Calu3 (cell line): ENCODE measurements at regions not wholly inside any gene's neighbourhood (a gene's known extent, or its start where the extent isn't known, plus 50 kb on each side); places are given as distances from the start of the nearest gene placed in this dataset.

Source experiments
- BruUV-seq: library from RNA; stranded (reverse); fragments of 400-500 nt; replicated peaks from 2 replicates; lab custom pipeline; 2021; lab: Mats Ljungman, UMichigan
- CTCF ChIA-PET: fragments of 300-600 bp; sonication (Branson Sonifier 250); formaldehyde crosslinking; loops from one replicate; lab custom pipeline; 2022; ENCODE audit warnings: antibody characterized with exemption; lab: Charles Lee
- DNase-seq: peaks from one replicate; pipeline ENCODE4 v3.0.0; 2022
- H3K27ac Mint-ChIP-seq: one replicate; pipeline ENCODE4 v1.8.0; 2022; ENCODE audit warnings: mixed read lengths; ENCODE audit not compliant: unreplicated experiment
- H3K27me3 Mint-ChIP-seq: one replicate; pipeline ENCODE4 v1.8.0; 2022; ENCODE audit warnings: mixed read lengths; ENCODE audit not compliant: unreplicated experiment
- H3K36me3 Mint-ChIP-seq: one replicate; pipeline ENCODE4 v1.8.0; 2022; ENCODE audit warnings: mild to moderate bottlenecking, moderate library complexity, mixed read lengths; ENCODE audit not compliant: insufficient read depth, unreplicated experiment
- H3K4me1 Mint-ChIP-seq: one replicate; pipeline ENCODE4 v1.8.0; 2022; ENCODE audit warnings: mild to moderate bottlenecking, low read depth, mixed read lengths; ENCODE audit not compliant: unreplicated experiment
- H3K4me3 Mint-ChIP-seq: one replicate; pipeline ENCODE4 v1.8.0; 2022; ENCODE audit warnings: mild to moderate bottlenecking, low read depth, moderate library complexity, mixed read lengths; ENCODE audit not compliant: unreplicated experiment
- H3K9me3 Mint-ChIP-seq: one replicate; pipeline ENCODE4 v1.8.0; 2022; ENCODE audit warnings: low read depth, mixed read lengths; ENCODE audit not compliant: unreplicated experiment
- intact Hi-C: fragments of 100-400 bp; cut with micrococcal nuclease; formaldehyde crosslinking; loops from one replicate; pipeline ENCODE4 v1.10.0; 2022; ENCODE audit not compliant: unreplicated experiment
- TF ChIP-seq, protein P1 (sequence below): fragments of 200-600 bp; IDR thresholded peaks from one replicate; pipeline ENCODE4 v1.8.0; 2022; ENCODE audit warnings: antibody characterized with exemption; ENCODE audit not compliant: unreplicated experiment

DNA sequence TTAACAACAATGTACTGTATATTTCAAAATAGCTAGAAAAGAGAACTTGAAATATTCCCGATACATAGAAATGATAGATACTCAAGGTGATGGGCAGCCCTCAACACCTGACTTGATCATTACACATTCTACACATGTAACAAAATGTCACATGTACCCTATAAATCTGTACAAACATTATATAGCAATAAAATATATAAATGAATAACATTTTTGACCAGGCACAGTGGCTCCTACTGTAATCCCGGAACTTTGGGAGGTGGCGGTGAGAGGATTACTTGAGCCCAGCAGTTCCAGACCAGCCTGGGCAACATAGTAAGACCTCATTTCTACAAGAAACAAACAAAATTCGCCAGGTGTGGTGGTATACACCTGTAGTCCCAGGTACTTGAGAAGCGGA lies 659.5 kb upstream of the NRP1 start:
- Mint-ChIP-seq H3K4me1 (no peaks in the 10 kb centered on the region), H3K36me3 (no peaks in the 10 kb centered on the region), H3K4me3 (no peak overlapping the region), H3K27ac (no peak overlapping the region), H3K27me3 (no peaks in the 10 kb centered on the region), H3K9me3 (peaks cover 2% of the 10 kb centered on the region)
- TF ChIP-seq, protein P1, sequence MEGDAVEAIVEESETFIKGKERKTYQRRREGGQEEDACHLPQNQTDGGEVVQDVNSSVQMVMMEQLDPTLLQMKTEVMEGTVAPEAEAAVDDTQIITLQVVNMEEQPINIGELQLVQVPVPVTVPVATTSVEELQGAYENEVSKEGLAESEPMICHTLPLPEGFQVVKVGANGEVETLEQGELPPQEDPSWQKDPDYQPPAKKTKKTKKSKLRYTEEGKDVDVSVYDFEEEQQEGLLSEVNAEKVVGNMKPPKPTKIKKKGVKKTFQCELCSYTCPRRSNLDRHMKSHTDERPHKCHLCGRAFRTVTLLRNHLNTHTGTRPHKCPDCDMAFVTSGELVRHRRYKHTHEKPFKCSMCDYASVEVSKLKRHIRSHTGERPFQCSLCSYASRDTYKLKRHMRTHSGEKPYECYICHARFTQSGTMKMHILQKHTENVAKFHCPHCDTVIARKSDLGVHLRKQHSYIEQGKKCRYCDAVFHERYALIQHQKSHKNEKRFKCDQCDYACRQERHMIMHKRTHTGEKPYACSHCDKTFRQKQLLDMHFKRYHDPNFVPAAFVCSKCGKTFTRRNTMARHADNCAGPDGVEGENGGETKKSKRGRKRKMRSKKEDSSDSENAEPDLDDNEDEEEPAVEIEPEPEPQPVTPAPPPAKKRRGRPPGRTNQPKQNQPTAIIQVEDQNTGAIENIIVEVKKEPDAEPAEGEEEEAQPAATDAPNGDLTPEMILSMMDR, result no peak
- CTCF ChIA-PET, result no interaction called here
- BruUV-seq, result no TSS peak
- no peak for DNase-seq
- intact Hi-C loops, result no loop called here

DNA sequence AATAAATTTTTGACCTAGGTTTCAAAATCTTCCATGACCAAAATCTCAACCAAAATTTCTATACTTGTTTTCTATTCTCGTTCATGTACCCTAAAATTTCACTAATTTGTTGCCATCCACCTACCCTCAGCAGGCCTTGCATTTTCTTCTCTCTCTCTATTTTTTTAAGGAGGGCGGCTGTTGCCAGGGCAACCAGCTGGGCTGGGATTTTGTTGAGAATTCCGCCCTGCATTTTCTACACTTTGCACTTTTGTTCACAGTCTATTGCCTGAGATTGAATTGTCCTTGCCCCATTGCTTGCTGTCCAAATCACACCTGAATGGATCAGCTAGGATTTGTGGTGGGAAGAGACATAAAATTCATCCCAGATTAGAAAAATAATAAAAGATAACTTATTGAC lies 657.5 kb upstream of the NRP1 start:
- TF ChIP-seq, protein P1, result no peak
- no peak for DNase-seq
- no TSS peak for BruUV-seq

DNA sequence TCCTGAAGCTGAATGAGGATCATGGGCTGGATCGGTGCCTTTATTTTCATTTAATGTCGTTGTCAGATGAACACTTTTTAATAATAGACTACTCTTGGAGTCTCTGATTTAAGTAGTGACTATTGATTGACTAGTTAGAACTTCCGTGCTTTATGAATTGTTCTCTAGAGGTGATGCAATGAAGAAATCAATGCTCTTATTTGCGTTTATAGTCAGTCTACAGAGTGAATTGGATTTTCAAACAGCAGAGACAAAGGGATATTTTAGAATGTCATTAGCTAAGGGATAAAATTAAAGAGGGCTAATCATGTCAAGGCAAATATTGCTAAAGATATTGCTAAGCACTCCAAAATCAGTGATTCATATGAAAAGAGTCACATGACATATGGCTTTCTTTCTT lies 652.0 kb upstream of the NRP1 start:
- peak overlapping the region; percentile 53 for H3K4me3 Mint-ChIP-seq
- intact Hi-C loops, result loop anchor here (5.0 to 10.0 kb wide), 2 partner anchors 382 to 654 kb away; partner anchors contain the start of gene NRP1
- no peak for DNase-seq
- CTCF ChIA-PET, result no interaction called here
- peaks cover 9% of the 10 kb centered on the region for H3K36me3 Mint-ChIP-seq
- H3K27ac Mint-ChIP-seq, result peak overlapping the region; percentile 84
- peaks cover 30% of the 10 kb centered on the region for H3K4me1 Mint-ChIP-seq
- H3K27me3 Mint-ChIP-seq, result no peaks in the 10 kb centered on the region
- no TSS peak for BruUV-seq
- peaks cover 7% of the 10 kb centered on the region for H3K9me3 Mint-ChIP-seq
- TF ChIP-seq, protein P1, result no peak

More for the DNA sequence above, 657.5 kb upstream of the NRP1 start:
- Mint-ChIP-seq H3K4me3 (no peak overlapping the region), H3K27me3 (no peaks in the 10 kb centered on the region), H3K9me3 (peaks cover 7% of the 10 kb centered on the region), H3K27ac (no peak overlapping the region), H3K36me3 (no peaks in the 10 kb centered on the region), H3K4me1 (peaks cover 8% of the 10 kb centered on the region)
- intact Hi-C loops, result no loop called here
- CTCF ChIA-PET, result no interaction called here

DNA sequence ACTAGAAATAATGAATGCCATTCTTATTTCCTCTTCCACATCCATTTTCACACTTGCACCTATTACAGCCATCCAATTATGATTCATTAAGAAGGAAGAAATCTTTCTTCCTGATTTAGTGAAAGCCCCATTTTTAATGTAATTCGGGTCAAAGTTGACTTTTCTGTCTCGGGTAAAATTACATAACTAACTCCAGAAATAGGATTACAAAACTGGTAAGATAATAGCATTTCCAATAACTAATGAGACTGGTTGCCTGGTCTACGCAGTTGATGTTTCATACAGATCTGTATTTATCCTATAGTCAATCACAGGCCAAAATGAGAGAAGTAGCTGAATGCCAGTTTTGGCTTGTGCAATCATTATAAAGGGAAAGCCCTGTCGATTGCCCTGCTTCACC lies 651.5 kb upstream of the NRP1 start:
- no peak for DNase-seq
- intact Hi-C loops, result loop anchor here (5.0 to 10.0 kb wide), 2 partner anchors 381 to 654 kb away; partner anchors contain the start of gene NRP1
- no peaks in the 10 kb centered on the region for H3K27me3 Mint-ChIP-seq
- peaks cover 5% of the 10 kb centered on the region for H3K9me3 Mint-ChIP-seq
- H3K4me3 Mint-ChIP-seq, result peak overlapping the region; percentile 53
- TF ChIP-seq, protein P1, result no peak
- H3K27ac Mint-ChIP-seq, result peak overlapping the region; percentile 84
- BruUV-seq, result no TSS peak
- CTCF ChIA-PET, result no interaction called here
- peaks cover 9% of the 10 kb centered on the region for H3K36me3 Mint-ChIP-seq
- peaks cover 30% of the 10 kb centered on the region for H3K4me1 Mint-ChIP-seq
